ENCODE measurements at regions not wholly inside any gene's neighbourhood (a gene's known extent, or its start where the extent isn't known, plus 50 kb on each side); places are given as distances from the start of the nearest gene placed in this dataset.

DNA sequence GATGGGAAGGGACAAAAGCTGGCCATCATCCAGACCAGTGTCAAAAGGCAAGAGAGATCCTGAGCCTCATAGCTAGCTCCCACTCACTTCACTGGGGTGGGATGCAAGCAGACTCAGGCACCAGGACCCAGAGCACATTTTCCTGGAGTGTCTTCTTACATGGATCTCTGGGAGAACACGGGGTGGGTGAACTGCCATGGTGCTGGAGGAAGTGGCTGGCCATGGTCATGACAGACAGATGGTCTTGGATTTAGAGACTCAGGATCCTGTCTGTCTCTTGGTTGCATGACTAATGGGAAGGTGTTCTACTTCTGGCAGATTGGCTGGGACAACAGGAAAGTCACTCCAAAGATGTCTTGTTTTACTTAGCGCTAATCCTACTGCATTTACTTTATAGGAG lies 311.5 kb downstream of the ATP23 start:
- H3K27me3 ChIP-seq (ENCODE audit: low read depth) = no peaks in the 10 kb centered on the region
- H3K4me1 ChIP-seq = peaks cover 4% of the 10 kb centered on the region; the same call in 1 of the 2 replicates
- H3K4me3 ChIP-seq = no peak overlapping the region
- in situ Hi-C loops (cut with MboI; ENCODE audit: low sequenced_read_pairs) = no loop called here
- H3K9me3 ChIP-seq = no peaks in the 10 kb centered on the region
- no peak for DNase-seq (ENCODE audit: low spot score in 2 of 2)
- no peaks in the 10 kb centered on the region for H3K36me3 ChIP-seq (replicated peaks)

DNA sequence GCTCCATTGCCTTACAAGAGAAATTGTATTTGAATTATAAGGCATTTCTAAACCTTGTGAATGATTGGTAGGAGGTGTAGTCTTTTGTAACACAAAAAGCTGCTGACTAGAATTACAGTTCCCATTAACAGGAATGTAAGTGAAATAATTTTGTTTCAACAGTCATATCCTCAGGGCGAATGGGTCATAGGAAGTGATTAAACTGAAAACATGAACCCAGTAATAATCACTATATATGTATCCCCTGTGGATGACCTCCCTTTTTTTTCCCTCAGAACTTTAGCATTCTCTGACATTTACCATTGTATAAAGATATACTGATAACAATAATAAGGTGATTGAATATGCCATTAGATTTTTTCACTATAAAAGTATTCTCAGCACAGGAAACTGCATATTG lies 312.3 kb downstream of the ATP23 start:
- Histone ChIP-seq H3K9me3 (no peaks in the 10 kb centered on the region), H3K27me3 (ENCODE audit: low read depth) (no peaks in the 10 kb centered on the region), H3K4me1 (peaks cover 4% of the 10 kb centered on the region; the same call in 1 of the 2 replicates), H3K36me3 (replicated peaks) (no peaks in the 10 kb centered on the region), H3K4me3 (no peak overlapping the region)
- DNase-seq (ENCODE audit: low spot score in 2 of 2) = no peak
- in situ Hi-C loops (cut with MboI; ENCODE audit: low sequenced_read_pairs) = no loop called here

DNA sequence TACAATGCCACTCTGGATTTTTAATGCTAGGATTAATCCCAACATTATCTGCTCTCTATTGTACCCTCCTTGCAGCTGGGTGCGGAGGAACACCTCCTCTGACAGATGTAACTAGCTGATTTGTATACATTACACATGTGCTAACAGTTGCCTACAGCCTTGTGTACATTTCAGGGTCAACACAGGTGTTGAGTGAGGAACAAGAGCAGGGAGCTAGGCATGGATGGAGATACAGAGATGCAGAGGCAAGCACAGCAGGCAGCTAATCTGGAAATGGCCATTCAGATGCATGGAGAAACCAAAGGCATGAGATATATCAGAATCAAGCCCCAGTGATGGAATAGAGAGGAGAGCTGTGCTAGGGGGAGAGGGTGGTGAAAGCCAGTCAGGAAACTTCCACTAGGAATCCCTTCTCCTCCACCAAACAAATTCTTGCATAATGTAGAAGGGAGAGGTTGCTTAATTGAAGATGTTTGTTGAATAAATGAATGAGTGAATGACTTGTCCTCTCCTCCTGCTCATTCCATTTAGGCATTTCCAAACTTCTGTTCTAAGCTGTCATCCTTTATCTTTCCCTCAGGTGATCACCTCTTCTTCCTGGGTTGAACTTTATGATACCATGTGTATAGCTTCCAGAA lies 313.2 kb downstream of the ATP23 start:
- no peak overlapping the region for H3K4me3 ChIP-seq
- H3K27me3 ChIP-seq (ENCODE audit: low read depth) = no peaks in the 10 kb centered on the region
- no peaks in the 10 kb centered on the region for H3K9me3 ChIP-seq
- peaks cover 4% of the 10 kb centered on the region; the same call in 1 of the 2 replicates for H3K4me1 ChIP-seq
- H3K36me3 ChIP-seq (replicated peaks) = no peaks in the 10 kb centered on the region
- no peak for DNase-seq (ENCODE audit: low spot score in 2 of 2)
- in situ Hi-C loops (cut with MboI; ENCODE audit: low sequenced_read_pairs) = no loop called here

DNA sequence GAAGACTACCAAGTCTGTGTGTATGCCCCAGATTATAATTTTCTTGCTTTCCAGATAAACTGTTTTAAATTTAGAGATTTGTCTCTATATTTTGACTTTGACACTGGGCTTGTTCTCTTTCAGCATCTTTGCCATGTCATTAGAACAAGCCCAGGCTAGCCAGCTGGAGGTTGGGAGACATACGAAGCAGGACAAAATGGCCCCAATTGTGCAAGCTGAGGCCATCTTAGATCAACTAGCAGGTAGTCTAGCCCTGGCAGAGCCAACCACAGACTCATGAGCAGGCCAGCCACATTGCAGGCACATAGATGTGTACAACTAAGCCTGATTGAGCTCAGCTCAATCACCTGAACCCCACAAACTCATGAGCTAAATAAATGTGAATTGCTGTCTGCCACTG lies 321.4 kb downstream of the ATP23 start:
- Histone ChIP-seq H3K4me1 (no peaks in the 10 kb centered on the region), H3K36me3 (replicated peaks) (no peaks in the 10 kb centered on the region), H3K4me3 (no peak overlapping the region), H3K9me3 (no peaks in the 10 kb centered on the region), H3K27me3 (ENCODE audit: low read depth) (no peaks in the 10 kb centered on the region)
- in situ Hi-C loops (cut with MboI; ENCODE audit: low sequenced_read_pairs) = no loop called here
- no peak for DNase-seq (ENCODE audit: low spot score in 2 of 2)

DNA sequence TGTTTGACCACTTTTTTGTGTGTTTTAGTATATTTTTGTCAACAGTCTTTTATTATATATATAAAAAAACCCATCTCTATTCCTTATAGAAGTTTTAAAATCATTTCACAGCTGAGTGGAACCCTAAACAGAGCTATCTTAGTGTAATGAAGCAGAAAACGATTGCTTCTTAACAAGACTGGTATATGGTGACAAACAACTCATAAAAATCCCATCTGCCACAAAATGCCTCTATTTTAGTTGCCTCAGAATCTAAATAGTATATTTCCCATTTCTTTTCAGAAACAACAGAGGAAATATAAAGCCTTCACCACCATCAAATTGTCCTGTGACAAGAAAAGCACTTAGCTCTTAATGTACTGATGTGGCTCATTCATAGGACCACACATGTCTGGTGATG lies 322.4 kb downstream of the ATP23 start:
- no peaks in the 10 kb centered on the region for H3K4me1 ChIP-seq
- H3K4me3 ChIP-seq = no peak overlapping the region
- DNase-seq (ENCODE audit: low spot score in 2 of 2) = no peak
- H3K27me3 ChIP-seq (ENCODE audit: low read depth) = no peaks in the 10 kb centered on the region
- no peaks in the 10 kb centered on the region for H3K36me3 ChIP-seq (replicated peaks)
- in situ Hi-C loops (cut with MboI; ENCODE audit: low sequenced_read_pairs) = no loop called here
- H3K9me3 ChIP-seq = no peaks in the 10 kb centered on the region

DNA sequence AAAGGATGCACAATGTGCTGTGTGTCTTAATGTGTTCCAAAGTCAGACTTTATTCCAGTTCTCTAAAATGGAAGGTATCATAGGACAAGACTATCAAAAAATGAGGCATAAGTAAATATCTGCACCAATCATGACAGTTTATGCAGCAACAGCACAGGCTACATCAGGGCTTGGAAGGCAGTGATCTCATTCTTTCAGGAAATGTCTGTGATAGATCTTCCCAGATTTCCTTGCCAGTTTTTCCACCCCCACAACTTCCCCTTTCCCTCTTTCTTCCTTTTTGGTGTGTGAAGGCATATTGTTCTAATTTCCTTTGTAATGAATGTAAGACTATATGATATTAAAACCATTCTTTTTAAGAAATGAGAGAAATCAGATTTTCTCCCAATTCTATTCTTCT lies 326.7 kb downstream of the ATP23 start:
- no peak overlapping the region for H3K4me3 ChIP-seq
- H3K9me3 ChIP-seq = no peaks in the 10 kb centered on the region
- in situ Hi-C loops (cut with MboI; ENCODE audit: low sequenced_read_pairs) = no loop called here
- no peaks in the 10 kb centered on the region for H3K36me3 ChIP-seq (replicated peaks)
- H3K4me1 ChIP-seq = no peaks in the 10 kb centered on the region
- no peak for DNase-seq (ENCODE audit: low spot score in 2 of 2)
- H3K27me3 ChIP-seq (ENCODE audit: low read depth) = no peaks in the 10 kb centered on the region

- H3K4me1 ChIP-seq = no peaks in the 10 kb centered on the region
- H3K27me3 ChIP-seq (ENCODE audit: low read depth) = no peaks in the 10 kb centered on the region
- in situ Hi-C loops (cut with MboI; ENCODE audit: low sequenced_read_pairs) = no loop called here
- DNase-seq (ENCODE audit: low spot score in 2 of 2) = no peak
- no peaks in the 10 kb centered on the region for H3K9me3 ChIP-seq
- H3K36me3 ChIP-seq (replicated peaks) = no peaks in the 10 kb centered on the region
- H3K4me3 ChIP-seq = no peak overlapping the region
Measured at GRCh38 chr12:58269476-58269875, 328.1 kb downstream of the ATP23 start.

DNA sequence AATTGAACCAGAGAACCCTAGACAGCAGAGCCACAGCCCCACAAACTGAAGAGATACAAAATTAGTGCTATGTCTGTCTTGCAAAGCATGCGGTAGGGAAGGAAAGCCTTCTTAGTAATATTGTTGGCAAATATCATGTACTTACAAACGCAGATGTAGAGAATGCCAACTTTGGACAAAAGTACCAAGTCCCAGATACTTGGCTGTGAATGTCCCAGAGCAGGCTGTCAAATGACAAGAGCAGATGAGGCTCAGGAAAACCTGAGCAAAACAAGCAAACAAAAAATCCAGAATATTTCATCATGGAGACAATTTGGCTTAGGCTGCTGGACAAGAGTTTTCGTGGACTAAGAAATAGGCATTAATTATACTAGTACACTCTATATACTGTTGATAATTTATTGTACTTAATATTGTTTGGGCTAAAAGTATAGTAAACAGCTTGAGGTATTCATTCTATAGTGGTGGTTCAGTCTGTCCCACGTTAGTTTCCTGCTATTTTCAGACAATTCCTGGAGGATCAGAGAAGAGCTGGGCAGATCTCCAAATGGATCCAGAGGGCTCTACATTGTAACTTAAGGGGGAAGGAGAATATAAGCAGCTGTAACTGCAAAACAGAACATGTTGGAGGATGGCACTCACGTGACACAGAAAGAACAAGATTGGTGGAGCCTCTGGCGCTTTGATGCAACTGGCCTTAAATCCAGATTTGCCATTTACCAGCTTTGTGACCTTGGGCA lies 329.8 kb downstream of the ATP23 start:
- H3K27me3 ChIP-seq (ENCODE audit: low read depth) = no peaks in the 10 kb centered on the region
- no peaks in the 10 kb centered on the region for H3K9me3 ChIP-seq
- no peak overlapping the region for H3K4me3 ChIP-seq
- no peak for DNase-seq (ENCODE audit: low spot score in 2 of 2)
- no peaks in the 10 kb centered on the region for H3K36me3 ChIP-seq (replicated peaks)
- no peaks in the 10 kb centered on the region for H3K4me1 ChIP-seq
- in situ Hi-C loops (cut with MboI; ENCODE audit: low sequenced_read_pairs) = no loop called here

- no peak overlapping the region for H3K4me3 ChIP-seq
Measured at GRCh38 chr12:58272461-58272860, 331.1 kb downstream of the ATP23 start.

DNA sequence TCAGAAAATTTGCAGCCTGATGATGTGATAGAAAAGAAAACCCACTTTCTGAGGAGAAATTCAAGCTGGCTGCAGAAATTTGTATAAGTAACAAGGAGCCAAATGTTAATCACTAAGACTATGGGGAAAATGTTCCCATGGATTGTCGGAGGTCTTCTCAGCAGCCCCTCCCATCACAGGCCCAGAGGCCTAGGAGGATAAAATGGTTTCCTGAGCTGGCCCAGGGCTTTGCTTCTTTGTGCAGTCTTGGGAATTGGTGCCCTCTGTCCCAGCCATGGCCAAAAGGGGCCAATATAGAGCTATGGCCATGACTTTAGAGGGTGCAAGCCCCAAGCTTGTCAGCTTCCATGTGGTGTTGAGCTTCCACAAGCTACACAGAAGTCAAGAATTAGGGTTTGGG lies 335.9 kb downstream of the ATP23 start:
- Histone ChIP-seq H3K27me3 (ENCODE audit: low read depth) (no peaks in the 10 kb centered on the region), H3K4me3 (no peak overlapping the region), H3K4me1 (no peaks in the 10 kb centered on the region), H3K36me3 (replicated peaks) (no peaks in the 10 kb centered on the region), H3K9me3 (peaks cover 9% of the 10 kb centered on the region)
- no peak for DNase-seq (ENCODE audit: low spot score in 2 of 2)
- in situ Hi-C loops (cut with MboI; ENCODE audit: low sequenced_read_pairs) = no loop called here

More at GRCh38 chr12:58272461-58272860, 331.1 kb downstream of the ATP23 start:
- in situ Hi-C loops (cut with MboI; ENCODE audit: low sequenced_read_pairs) = no loop called here
- no peak for DNase-seq (ENCODE audit: low spot score in 2 of 2)
- H3K27me3 ChIP-seq (ENCODE audit: low read depth) = no peaks in the 10 kb centered on the region
- H3K36me3 ChIP-seq (replicated peaks) = no peaks in the 10 kb centered on the region
- H3K4me1 ChIP-seq = no peaks in the 10 kb centered on the region
- H3K9me3 ChIP-seq = peaks cover 8% of the 10 kb centered on the region

GRCh38 chr12:58283553-58283952 lies 342.2 kb downstream of the ATP23 start:
- no peaks in the 10 kb centered on the region for H3K9me3 ChIP-seq
- no peak overlapping the region for H3K4me3 ChIP-seq
- DNase-seq (ENCODE audit: low spot score in 2 of 2) = no peak
- H3K4me1 ChIP-seq = peaks cover 15% of the 10 kb centered on the region
- no peaks in the 10 kb centered on the region for H3K36me3 ChIP-seq (replicated peaks)
- H3K27me3 ChIP-seq (ENCODE audit: low read depth) = no peaks in the 10 kb centered on the region
- in situ Hi-C loops (cut with MboI; ENCODE audit: low sequenced_read_pairs) = no loop called here

GRCh38 chr12:58285551-58285950 lies 344.2 kb downstream of the ATP23 start:
- peak; percentile 16 to 62 for DNase-seq (ENCODE audit: low spot score in 2 of 2)
- in situ Hi-C loops (cut with MboI; ENCODE audit: low sequenced_read_pairs) = no loop called here
- Histone ChIP-seq H3K4me3 (no peak overlapping the region), H3K27me3 (ENCODE audit: low read depth) (no peaks in the 10 kb centered on the region), H3K4me1 (peaks cover 15% of the 10 kb centered on the region), H3K36me3 (replicated peaks) (no peaks in the 10 kb centered on the region), H3K9me3 (no peaks in the 10 kb centered on the region)

DNA sequence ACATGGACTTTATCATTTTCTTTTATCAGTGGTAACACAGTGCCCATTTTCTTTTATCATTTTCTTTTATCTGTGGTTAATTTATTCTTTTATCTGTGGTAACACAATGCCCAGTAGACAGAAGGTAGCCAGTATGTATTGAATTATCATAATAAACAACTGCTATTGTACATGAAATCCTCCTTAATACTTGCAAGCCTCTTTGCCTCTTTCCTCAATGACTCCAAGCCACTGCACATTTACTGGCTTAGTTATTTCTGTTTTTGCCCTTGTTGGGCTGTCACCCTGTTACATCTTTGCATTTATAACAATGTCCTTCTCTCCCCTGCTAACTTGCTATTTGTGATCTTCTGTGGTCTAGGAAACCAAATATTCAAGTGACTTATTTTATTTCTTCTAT lies 345.0 kb downstream of the ATP23 start:
- Histone ChIP-seq H3K9me3 (no peaks in the 10 kb centered on the region), H3K4me3 (no peak overlapping the region), H3K36me3 (replicated peaks) (no peaks in the 10 kb centered on the region), H3K27me3 (ENCODE audit: low read depth) (no peaks in the 10 kb centered on the region), H3K4me1 (peaks cover 15% of the 10 kb centered on the region)
- in situ Hi-C loops (cut with MboI; ENCODE audit: low sequenced_read_pairs) = no loop called here
- peak; percentile 47 to 90 for DNase-seq (ENCODE audit: low spot score in 2 of 2)

- in situ Hi-C loops (cut with MboI; ENCODE audit: low sequenced_read_pairs) = no loop called here
- DNase-seq (ENCODE audit: low spot score in 2 of 2) = no peak
- no peaks in the 10 kb centered on the region for H3K9me3 ChIP-seq
Measured at GRCh38 chr12:58288190-58288589, 346.8 kb downstream of the ATP23 start.

More at GRCh38 chr12:58288190-58288589, 346.8 kb downstream of the ATP23 start:
- peaks cover 15% of the 10 kb centered on the region for H3K4me1 ChIP-seq
- no peak overlapping the region for H3K4me3 ChIP-seq
- no peaks in the 10 kb centered on the region for H3K36me3 ChIP-seq (replicated peaks)
- no peaks in the 10 kb centered on the region for H3K27me3 ChIP-seq (ENCODE audit: low read depth)

All from HAP-1 (cell line).